WTC11 (cell line): ENCODE measurements at regions not wholly inside any gene's neighbourhood (a gene's known extent, or its start where the extent isn't known, plus 50 kb on each side); places are given as distances from the start of the nearest gene placed in this dataset.

Experiments
- ATAC-seq: fragments of 200-7000 bp; cut with Tn5 transposase; 2 replicates; pipeline ENCODE4 v1.10.0; 2021; ENCODE audit warnings: mild to moderate bottlenecking, moderate library complexity
- CTCF ChIA-PET: fragments of 300-600 bp; sonication (Branson Sonifier 250); formaldehyde crosslinking; loops from one replicate; lab custom pipeline; 2021; ENCODE audit warnings: antibody characterized with exemption; lab: Charles Lee
- POLR2A ChIA-PET: fragments of 350-600 bp; sonication (Branson Sonifier 250); formaldehyde crosslinking; loops from one replicate; lab custom pipeline; 2021; ENCODE audit warnings: antibody characterized with exemption; lab: Charles Lee
- DNase-seq: peaks from one replicate; pipeline ENCODE4 v3.0.0; 2021; ENCODE audit warnings: low spot score
- H3K27ac Mint-ChIP-seq: 2 replicates; pipeline ENCODE4 v1.8.0; 2021; ENCODE audit warnings: mixed read lengths
- H3K27me3 Mint-ChIP-seq: 2 replicates; pipeline ENCODE4 v1.8.0; 2021; ENCODE audit warnings: low read depth, mild to moderate bottlenecking, moderate library complexity, mixed read lengths
- H3K36me3 Mint-ChIP-seq: 2 replicates; pipeline ENCODE4 v1.8.0; 2021; ENCODE audit warnings: mixed read lengths
- H3K4me1 Mint-ChIP-seq: 2 replicates; pipeline ENCODE4 v1.8.0; 2022; ENCODE audit warnings: mixed read lengths
- H3K4me3 Mint-ChIP-seq: 2 replicates; pipeline ENCODE4 v1.8.0; 2021; ENCODE audit warnings: mild to moderate bottlenecking, moderate library complexity, mixed read lengths
- H3K9me3 Mint-ChIP-seq: 2 replicates; pipeline ENCODE4 v1.8.0; 2021; ENCODE audit warnings: mixed read lengths
- ATF6 ChIP-seq: sonication (generic); formaldehyde crosslinking; IDR thresholded peaks from 2 replicates; pipeline ENCODE4 v1.8.1; 2023; ENCODE audit warnings: mild to moderate bottlenecking, missing genetic modification reagents
- CBFB ChIP-seq: sonication (generic); formaldehyde crosslinking; IDR thresholded peaks from 2 replicates; pipeline ENCODE4 v1.8.1; 2022; ENCODE audit warnings: mild to moderate bottlenecking, low read depth, missing genetic modification reagents
- E2F1 ChIP-seq: sonication (generic); formaldehyde crosslinking; IDR thresholded peaks from 2 replicates; pipeline ENCODE4 v1.8.0; 2022; ENCODE audit warnings: mild to moderate bottlenecking, missing genetic modification reagents
- FOXJ3 ChIP-seq: sonication (generic); formaldehyde crosslinking; IDR thresholded peaks from 2 replicates; pipeline ENCODE4 v1.9.0; 2021; ENCODE audit warnings: missing genetic modification reagents, mild to moderate bottlenecking, borderline replicate concordance
- FOXP1 ChIP-seq: sonication (generic); formaldehyde crosslinking; IDR thresholded peaks from 2 replicates; pipeline ENCODE4 v1.8.0; 2022; ENCODE audit warnings: missing genetic modification reagents, mild to moderate bottlenecking, moderate library complexity, borderline replicate concordance
- GTF2I ChIP-seq: fragments of 250-450 bp; sonication (Bioruptor Pico); conservative IDR thresholded peaks from 2 replicates; pipeline ENCODE4 v1.4.0; 2021; ENCODE audit warnings: mild to moderate bottlenecking
- HMGA2 ChIP-seq: fragments of 250-450 bp; sonication (Bioruptor Pico); IDR thresholded peaks from 2 replicates; pipeline ENCODE4 v1.4.0; 2021; ENCODE audit warnings: mild to moderate bottlenecking, moderate library complexity
- NFATC4 ChIP-seq: fragments of 250-450 bp; sonication (Bioruptor Pico); IDR thresholded peaks from 2 replicates; pipeline ENCODE4 v1.9.0; 2021; ENCODE audit warnings: mild to moderate bottlenecking
- OVOL2 ChIP-seq: fragments of 250-450 bp; sonication (Bioruptor Pico); IDR thresholded peaks from 2 replicates; pipeline ENCODE4 v1.9.0; 2021; ENCODE audit warnings: mild to moderate bottlenecking, borderline replicate concordance
- PRRX2 ChIP-seq: fragments of 250-450 bp; sonication (Bioruptor Pico); IDR thresholded peaks from 2 replicates; pipeline ENCODE4 v1.8.0; 2021; ENCODE audit warnings: mild to moderate bottlenecking
- SMAD4 ChIP-seq: sonication (generic); formaldehyde crosslinking; IDR thresholded peaks from 2 replicates; pipeline ENCODE4 v1.8.0; 2022; ENCODE audit warnings: mild to moderate bottlenecking, missing genetic modification reagents
- STAT6 ChIP-seq: sonication (generic); formaldehyde crosslinking; conservative IDR thresholded peaks from 2 replicates; pipeline ENCODE4 v1.8.1; 2023; ENCODE audit warnings: mild to moderate bottlenecking, low read depth, missing genetic modification reagents, moderate library complexity
- ZNF138 ChIP-seq: sonication (generic); formaldehyde crosslinking; conservative IDR thresholded peaks from 2 replicates; pipeline ENCODE4 v1.8.1; 2022; ENCODE audit warnings: mild to moderate bottlenecking, moderate library complexity, missing genetic modification reagents
- ZNF416 ChIP-seq: fragments of 250-450 bp; sonication (Bioruptor Pico); IDR thresholded peaks from 2 replicates; pipeline ENCODE4 v1.9.0; 2021; ENCODE audit warnings: mild to moderate bottlenecking, inconsistent platforms
- ZNF425 ChIP-seq: fragments of 250-450 bp; sonication (Bioruptor Pico); conservative IDR thresholded peaks from 2 replicates; pipeline ENCODE4 v1.9.0; 2021; ENCODE audit warnings: mild to moderate bottlenecking
- TF ChIP-seq, protein P1 (sequence below): sonication (generic); formaldehyde crosslinking; IDR thresholded peaks from 2 replicates; pipeline ENCODE4 v1.8.1; 2023; ENCODE audit warnings: mild to moderate bottlenecking, missing genetic modification reagents
- TF ChIP-seq, protein P2 (sequence below): sonication (generic); formaldehyde crosslinking; IDR thresholded peaks from 2 replicates; pipeline ENCODE4 v1.8.1; 2022; ENCODE audit warnings: missing genetic modification reagents, borderline replicate concordance
- TF ChIP-seq, protein P3 (sequence below): sonication (generic); formaldehyde crosslinking; conservative IDR thresholded peaks from 2 replicates; pipeline ENCODE4 v1.8.1; 2022; ENCODE audit warnings: mild to moderate bottlenecking, missing genetic modification reagents

DNA sequence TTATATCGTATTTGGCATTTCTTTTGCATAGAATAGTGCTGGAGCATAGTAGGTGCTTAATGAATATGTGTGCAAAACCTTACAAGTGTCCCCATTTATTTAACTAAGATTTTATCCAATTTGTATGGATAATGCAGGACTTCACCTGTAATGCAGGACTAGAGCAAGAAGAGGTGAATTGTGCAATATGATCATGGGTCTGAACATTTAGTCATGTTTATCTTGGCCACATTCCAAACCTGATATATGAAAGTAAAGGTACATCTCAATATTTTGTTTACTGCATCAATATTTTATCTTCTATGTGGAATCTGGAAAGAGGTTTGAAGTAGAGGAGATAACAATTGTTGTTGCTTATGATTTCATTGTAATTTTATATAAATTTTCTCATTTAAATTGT lies 1626.7 kb upstream of the B3GALT2 start:
- ATAC-seq (no peak), DNase-seq (no peak)
- POLR2A ChIA-PET = no interaction called here
- CTCF ChIA-PET = no interaction called here
- H3K27me3 Mint-ChIP-seq = no peaks in the 10 kb centered on the region
- H3K9me3 Mint-ChIP-seq = peaks cover 16% of the 10 kb centered on the region
- H3K27ac Mint-ChIP-seq = no peak overlapping the region
- no peak for TF ChIP-seq ZNF138 (CRISPR knock-in tag)
- TF ChIP-seq SMAD4 (CRISPR knock-in tag) = no peak
- no peak for TF ChIP-seq ZNF425
- TF ChIP-seq, protein P1, sequence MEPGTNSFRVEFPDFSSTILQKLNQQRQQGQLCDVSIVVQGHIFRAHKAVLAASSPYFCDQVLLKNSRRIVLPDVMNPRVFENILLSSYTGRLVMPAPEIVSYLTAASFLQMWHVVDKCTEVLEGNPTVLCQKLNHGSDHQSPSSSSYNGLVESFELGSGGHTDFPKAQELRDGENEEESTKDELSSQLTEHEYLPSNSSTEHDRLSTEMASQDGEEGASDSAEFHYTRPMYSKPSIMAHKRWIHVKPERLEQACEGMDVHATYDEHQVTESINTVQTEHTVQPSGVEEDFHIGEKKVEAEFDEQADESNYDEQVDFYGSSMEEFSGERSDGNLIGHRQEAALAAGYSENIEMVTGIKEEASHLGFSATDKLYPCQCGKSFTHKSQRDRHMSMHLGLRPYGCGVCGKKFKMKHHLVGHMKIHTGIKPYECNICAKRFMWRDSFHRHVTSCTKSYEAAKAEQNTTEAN = no peak
- no peak for TF ChIP-seq CBFB (CRISPR knock-in tag)
- TF ChIP-seq FOXP1 (CRISPR knock-in tag) = no peak
- no peak for TF ChIP-seq PRRX2 (CRISPR knock-in tag)
- TF ChIP-seq NFATC4 (CRISPR knock-in tag) = no peak
- TF ChIP-seq OVOL2 = no peak
- no peak for TF ChIP-seq ZNF416 (CRISPR knock-in tag)
- TF ChIP-seq, protein P2, sequence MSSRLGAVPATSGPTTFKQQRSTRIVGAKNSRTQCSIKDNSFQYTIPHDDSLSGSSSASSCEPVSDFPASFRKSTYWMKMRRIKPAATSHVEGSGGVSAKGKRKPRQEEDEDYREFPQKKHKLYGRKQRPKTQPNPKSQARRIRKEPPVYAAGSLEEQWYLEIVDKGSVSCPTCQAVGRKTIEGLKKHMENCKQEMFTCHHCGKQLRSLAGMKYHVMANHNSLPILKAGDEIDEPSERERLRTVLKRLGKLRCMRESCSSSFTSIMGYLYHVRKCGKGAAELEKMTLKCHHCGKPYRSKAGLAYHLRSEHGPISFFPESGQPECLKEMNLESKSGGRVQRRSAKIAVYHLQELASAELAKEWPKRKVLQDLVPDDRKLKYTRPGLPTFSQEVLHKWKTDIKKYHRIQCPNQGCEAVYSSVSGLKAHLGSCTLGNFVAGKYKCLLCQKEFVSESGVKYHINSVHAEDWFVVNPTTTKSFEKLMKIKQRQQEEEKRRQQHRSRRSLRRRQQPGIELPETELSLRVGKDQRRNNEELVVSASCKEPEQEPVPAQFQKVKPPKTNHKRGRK (CRISPR knock-in tag) = no peak
- TF ChIP-seq ATF6 (CRISPR knock-in tag) = no peak
- H3K4me1 Mint-ChIP-seq = no peaks in the 10 kb centered on the region
- no peak overlapping the region for H3K4me3 Mint-ChIP-seq
- peaks cover 7% of the 10 kb centered on the region for H3K36me3 Mint-ChIP-seq

DNA sequence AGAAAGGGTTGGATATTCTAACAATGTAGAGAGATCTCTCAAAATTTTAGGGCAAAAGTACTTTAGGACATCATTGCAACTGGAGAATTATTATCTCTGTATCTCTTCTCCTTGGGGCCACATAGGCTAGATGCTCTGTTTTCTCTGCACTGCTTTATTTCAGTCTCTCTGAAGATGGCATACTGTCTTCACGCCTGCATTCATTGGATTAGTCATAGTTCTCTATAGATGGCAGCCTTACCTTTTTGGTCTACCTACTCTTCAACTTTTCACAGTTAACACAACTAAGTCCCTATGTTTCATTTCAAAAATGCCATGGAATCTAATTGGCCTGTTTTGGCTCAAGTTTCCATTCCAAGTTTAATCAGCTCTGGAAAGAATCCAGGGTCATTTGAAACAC lies 1623.3 kb upstream of the B3GALT2 start:
- DNase-seq = no peak
- Mint-ChIP-seq H3K9me3 (peaks cover 33% of the 10 kb centered on the region), H3K27me3 (no peaks in the 10 kb centered on the region), H3K4me3 (no peak overlapping the region), H3K4me1 (peaks cover 9% of the 10 kb centered on the region), H3K27ac (no peak overlapping the region), H3K36me3 (peaks cover 23% of the 10 kb centered on the region)
- ChIA-PET CTCF (no interaction called here), POLR2A (no interaction called here)
- no peak for ATAC-seq
- TF ChIP-seq, protein P3, sequence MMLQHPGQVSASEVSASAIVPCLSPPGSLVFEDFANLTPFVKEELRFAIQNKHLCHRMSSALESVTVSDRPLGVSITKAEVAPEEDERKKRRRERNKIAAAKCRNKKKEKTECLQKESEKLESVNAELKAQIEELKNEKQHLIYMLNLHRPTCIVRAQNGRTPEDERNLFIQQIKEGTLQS (CRISPR knock-in tag) = no peak
- TF ChIP-seq E2F1 (CRISPR knock-in tag) = no peak
- no peak for TF ChIP-seq GTF2I (CRISPR knock-in tag)
- TF ChIP-seq FOXJ3 (CRISPR knock-in tag) = no peak
- TF ChIP-seq ZNF425 = no peak
- no peak for TF ChIP-seq STAT6 (CRISPR knock-in tag)
- TF ChIP-seq HMGA2 (CRISPR knock-in tag) = no peak
